Stimulated activated naive B cell treated with anti-CD40 and anti-IgM and Interleukin-4, amounts not matched to agents 10 μg/mL and 1 μg/mL and 100 μg/mL, for 72 hours (primary cell): ENCODE measurements at regions not wholly inside any gene's neighbourhood (a gene's known extent, or its start where the extent isn't known, plus 50 kb on each side); places are given as distances from the start of the nearest gene placed in this dataset.
A peak's percentile ranks its signal among the peaks of the same experiment; 100 is the strongest.

Source experiments
- ATAC-seq, 2 donors: fragments of 150-1000 bp; cut with Tn5 transposase; replicated peaks; 2 replicates each; pipeline ENCODE4 v1.10.0; 2021; ENCODE audit warnings: moderate library complexity in 1 of 2
- DNase-seq: peaks from one replicate; pipeline ENCODE4 v3.0.0; 2021
- H3K27ac Mint-ChIP-seq: one replicate; pipeline ENCODE4 v1.8.0; 2022; ENCODE audit warnings: mild to moderate bottlenecking, mixed read lengths
- H3K27me3 Mint-ChIP-seq, 2 donors: one replicate each; pipeline ENCODE4 v1.8.0; 2022; ENCODE audit warnings: mixed read lengths in 2 of 2
- H3K36me3 Mint-ChIP-seq, 2 donors: one replicate each; pipeline ENCODE4 v1.8.0; 2022; ENCODE audit warnings: mixed read lengths in 2 of 2, mild to moderate bottlenecking in 1 of 2
- H3K4me1 Mint-ChIP-seq, 2 donors: one replicate each; pipeline ENCODE4 v1.8.0; 2022; ENCODE audit warnings: mixed read lengths in 2 of 2, mild to moderate bottlenecking in 1 of 2
- H3K4me3 Mint-ChIP-seq, 2 donors: one replicate each; pipeline ENCODE4 v1.8.0; 2022; ENCODE audit warnings: mild to moderate bottlenecking in 2 of 2, mixed read lengths in 2 of 2, moderate library complexity in 1 of 2
- H3K9me3 Mint-ChIP-seq, 2 donors: one replicate each; pipeline ENCODE4 v1.8.0; 2022; ENCODE audit warnings: mixed read lengths in 2 of 2, mild to moderate bottlenecking in 1 of 2

GRCh38 chr4:58760100-58760499 lies 1649.9 kb upstream of the IGFBP7 start:
- no peaks in the 10 kb centered on the region for H3K27me3 Mint-ChIP-seq
- no peak overlapping the region for H3K27ac Mint-ChIP-seq
- DNase-seq, result no peak
- H3K4me3 Mint-ChIP-seq, result no peak overlapping the region
- peaks cover 2 to 6% of the 10 kb centered on the region in 2 donors for H3K9me3 Mint-ChIP-seq
- H3K36me3 Mint-ChIP-seq, result no peaks in the 10 kb centered on the region
- no peak for ATAC-seq
- no peaks in the 10 kb centered on the region for H3K4me1 Mint-ChIP-seq

- H3K27me3 Mint-ChIP-seq, result no peaks in the 10 kb centered on the region
- no peaks in the 10 kb centered on the region for H3K36me3 Mint-ChIP-seq
- H3K9me3 Mint-ChIP-seq, result peaks cover 0 to 3% of the 10 kb centered on the region in 2 donors
- no peak overlapping the region for H3K4me3 Mint-ChIP-seq
- no peak overlapping the region for H3K27ac Mint-ChIP-seq
- ATAC-seq (peak in 1 of 2 donors; percentile 29), DNase-seq (no peak)
- no peaks in the 10 kb centered on the region for H3K4me1 Mint-ChIP-seq
These were observed 1639.0 kb upstream of the IGFBP7 start for GRCh38 chr4:58749206-58749605.

GRCh38 chr4:58740897-58741296 lies 1630.7 kb upstream of the IGFBP7 start:
- DNase-seq (no peak), ATAC-seq (no peak)
- peaks cover 2 to 3% of the 10 kb centered on the region in 2 donors for H3K9me3 Mint-ChIP-seq
- H3K27me3 Mint-ChIP-seq, result no peaks in the 10 kb centered on the region
- H3K36me3 Mint-ChIP-seq, result no peaks in the 10 kb centered on the region
- H3K4me1 Mint-ChIP-seq, result no peaks in the 10 kb centered on the region
- no peak overlapping the region for H3K4me3 Mint-ChIP-seq
- H3K27ac Mint-ChIP-seq, result no peak overlapping the region

- ATAC-seq (no peak), DNase-seq (no peak)
- no peaks in the 10 kb centered on the region for H3K4me1 Mint-ChIP-seq
- no peak overlapping the region for H3K4me3 Mint-ChIP-seq
- no peak overlapping the region for H3K27ac Mint-ChIP-seq
- no peaks in the 10 kb centered on the region for H3K36me3 Mint-ChIP-seq
- peaks cover 2 to 3% of the 10 kb centered on the region in 2 donors for H3K9me3 Mint-ChIP-seq
- no peaks in the 10 kb centered on the region for H3K27me3 Mint-ChIP-seq
These were observed 1629.1 kb upstream of the IGFBP7 start for GRCh38 chr4:58739275-58739674.

- peaks cover 2 to 3% of the 10 kb centered on the region in 2 donors for H3K9me3 Mint-ChIP-seq
- H3K4me3 Mint-ChIP-seq, result no peak overlapping the region
- no peak overlapping the region for H3K27ac Mint-ChIP-seq
- ATAC-seq (no peak), DNase-seq (no peak)
- H3K4me1 Mint-ChIP-seq, result no peaks in the 10 kb centered on the region
- H3K36me3 Mint-ChIP-seq, result no peaks in the 10 kb centered on the region
- H3K27me3 Mint-ChIP-seq, result no peaks in the 10 kb centered on the region
These were observed 1628.2 kb upstream of the IGFBP7 start for GRCh38 chr4:58738375-58738774.

- Mint-ChIP-seq H3K27me3 (no peaks in the 10 kb centered on the region), H3K9me3 (no peaks in the 10 kb centered on the region), H3K27ac (no peak overlapping the region), H3K4me1 (no peaks in the 10 kb centered on the region), H3K4me3 (no peak overlapping the region), H3K36me3 (no peaks in the 10 kb centered on the region)
- ATAC-seq, result no peak
- no peak for DNase-seq
These were observed 1624.0 kb upstream of the IGFBP7 start for GRCh38 chr4:58734030-58734674.

GRCh38 chr4:58732973-58733372 lies 1622.8 kb upstream of the IGFBP7 start:
- no peak for ATAC-seq
- H3K4me3 Mint-ChIP-seq, result no peak overlapping the region
- no peak overlapping the region for H3K27ac Mint-ChIP-seq
- no peak for DNase-seq
- H3K9me3 Mint-ChIP-seq, result no peaks in the 10 kb centered on the region
- H3K27me3 Mint-ChIP-seq, result no peaks in the 10 kb centered on the region
- H3K36me3 Mint-ChIP-seq, result no peaks in the 10 kb centered on the region
- H3K4me1 Mint-ChIP-seq, result no peaks in the 10 kb centered on the region

GRCh38 chr4:58723954-58724353 lies 1613.8 kb upstream of the IGFBP7 start:
- no peak for DNase-seq
- H3K27me3 Mint-ChIP-seq, result no peaks in the 10 kb centered on the region
- H3K9me3 Mint-ChIP-seq, result peaks cover 4% of the 10 kb centered on the region in 2 donors
- H3K27ac Mint-ChIP-seq, result no peak overlapping the region
- H3K4me1 Mint-ChIP-seq, result no peaks in the 10 kb centered on the region
- no peaks in the 10 kb centered on the region for H3K36me3 Mint-ChIP-seq
- H3K4me3 Mint-ChIP-seq, result no peak overlapping the region
- ATAC-seq, result no peak

- DNase-seq, result no peak
- no peak for ATAC-seq
These were observed 1600.9 kb upstream of the IGFBP7 start for GRCh38 chr4:58711039-58711438.

GRCh38 chr4:58688568-58688967 lies 1578.4 kb upstream of the IGFBP7 start:
- Mint-ChIP-seq H3K4me3 (no peak overlapping the region), H3K36me3 (no peaks in the 10 kb centered on the region), H3K9me3 (peaks cover 0 to 4% of the 10 kb centered on the region in 2 donors), H3K27ac (no peak overlapping the region), H3K27me3 (no peaks in the 10 kb centered on the region), H3K4me1 (no peaks in the 10 kb centered on the region)
- ATAC-seq (no peak), DNase-seq (no peak)

More at GRCh38 chr4:58711039-58711438, 1600.9 kb upstream of the IGFBP7 start:
- no peak overlapping the region for H3K4me3 Mint-ChIP-seq
- H3K27me3 Mint-ChIP-seq, result no peaks in the 10 kb centered on the region
- no peaks in the 10 kb centered on the region for H3K36me3 Mint-ChIP-seq
- H3K4me1 Mint-ChIP-seq, result no peaks in the 10 kb centered on the region
- no peak overlapping the region for H3K27ac Mint-ChIP-seq
- peaks cover 0 to 1% of the 10 kb centered on the region in 2 donors for H3K9me3 Mint-ChIP-seq

GRCh38 chr4:58679886-58680285 lies 1569.7 kb upstream of the IGFBP7 start:
- H3K4me3 Mint-ChIP-seq, result no peak overlapping the region
- H3K27ac Mint-ChIP-seq, result no peak overlapping the region
- DNase-seq (no peak), ATAC-seq (no peak)
- H3K9me3 Mint-ChIP-seq, result peaks cover 0 to 4% of the 10 kb centered on the region in 2 donors
- no peaks in the 10 kb centered on the region for H3K4me1 Mint-ChIP-seq
- no peaks in the 10 kb centered on the region for H3K27me3 Mint-ChIP-seq
- H3K36me3 Mint-ChIP-seq, result no peaks in the 10 kb centered on the region

- ATAC-seq, result no peak
- H3K27me3 Mint-ChIP-seq, result no peaks in the 10 kb centered on the region
- no peak overlapping the region for H3K27ac Mint-ChIP-seq
- no peaks in the 10 kb centered on the region for H3K36me3 Mint-ChIP-seq
- DNase-seq, result no peak
- H3K4me3 Mint-ChIP-seq, result no peak overlapping the region
- H3K9me3 Mint-ChIP-seq, result peaks cover 0 to 4% of the 10 kb centered on the region in 2 donors
- H3K4me1 Mint-ChIP-seq, result no peaks in the 10 kb centered on the region
These were observed 1568.9 kb upstream of the IGFBP7 start for GRCh38 chr4:58679051-58679450.

GRCh38 chr4:58669783-58670182 lies 1559.6 kb upstream of the IGFBP7 start:
- no peak overlapping the region for H3K27ac Mint-ChIP-seq
- H3K36me3 Mint-ChIP-seq, result no peaks in the 10 kb centered on the region
- no peaks in the 10 kb centered on the region for H3K27me3 Mint-ChIP-seq
- ATAC-seq (no peak), DNase-seq (no peak)
- H3K4me1 Mint-ChIP-seq, result no peaks in the 10 kb centered on the region
- peaks cover 0 to 5% of the 10 kb centered on the region in 2 donors for H3K9me3 Mint-ChIP-seq
- H3K4me3 Mint-ChIP-seq, result no peak overlapping the region

GRCh38 chr4:58665649-58666048 lies 1555.5 kb upstream of the IGFBP7 start:
- no peak overlapping the region for H3K27ac Mint-ChIP-seq
- no peak for ATAC-seq
- H3K9me3 Mint-ChIP-seq, result peaks cover 4 to 7% of the 10 kb centered on the region in 2 donors

GRCh38 chr4:58658701-58659100 lies 1548.5 kb upstream of the IGFBP7 start:
- H3K4me3 Mint-ChIP-seq, result no peak overlapping the region
- no peak overlapping the region for H3K27ac Mint-ChIP-seq
- H3K36me3 Mint-ChIP-seq, result no peaks in the 10 kb centered on the region
- no peaks in the 10 kb centered on the region for H3K4me1 Mint-ChIP-seq
- no peak for ATAC-seq
- no peak for DNase-seq
- H3K27me3 Mint-ChIP-seq, result no peaks in the 10 kb centered on the region
- H3K9me3 Mint-ChIP-seq, result peaks cover 8 to 12% of the 10 kb centered on the region in 2 donors

More at GRCh38 chr4:58665649-58666048, 1555.5 kb upstream of the IGFBP7 start:
- H3K36me3 Mint-ChIP-seq, result no peaks in the 10 kb centered on the region
- H3K4me1 Mint-ChIP-seq, result no peaks in the 10 kb centered on the region
- H3K27me3 Mint-ChIP-seq, result no peaks in the 10 kb centered on the region
- no peak for DNase-seq
- no peak overlapping the region for H3K4me3 Mint-ChIP-seq
